ENCODE measurements at regions not wholly inside any gene's neighbourhood (a gene's known extent, or its start where the extent isn't known, plus 50 kb on each side); places are given as distances from the start of the nearest gene placed in this dataset.
"Not testable (repeated sequence)": the region's sequence is repeated elsewhere in the genome, so short reads cannot be mapped to it uniquely, and the experiment has no call there.

DNA sequence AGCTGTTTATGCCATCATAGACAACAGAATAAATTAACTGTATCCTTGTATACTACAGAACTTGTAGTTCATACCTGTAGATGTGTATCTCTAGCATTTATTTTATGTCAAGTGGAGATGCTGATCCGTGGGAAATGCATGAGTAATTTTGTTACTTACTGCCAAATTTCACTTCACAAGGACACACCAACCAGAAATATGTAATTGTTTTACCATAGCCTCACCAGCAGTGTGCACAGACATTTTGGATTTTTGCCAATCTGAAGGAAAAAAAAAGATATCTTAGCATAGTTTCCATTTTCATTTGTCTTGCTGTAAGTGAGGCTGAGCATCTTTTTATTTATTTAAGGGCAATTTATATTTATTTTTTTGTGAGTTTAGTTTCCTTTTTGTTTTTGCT lies 265.1 kb upstream of the OSR1 start:
- Histone ChIP-seq H3K9me3 (peaks cover 0 to 37% (median 15%) of the 10 kb centered on the region in 11 donors), H3K27ac (peak overlapping the region in 1 of 10 donors; percentile 14), H3K4me3 (no peak overlapping the region), H3K36me3 (no peaks in the 10 kb centered on the region), H3K4me1 (peaks cover 0 to 4% (median 0%) of the 10 kb centered on the region in 9 donors), H3K27me3 (no peaks in the 10 kb centered on the region)
- ATAC-seq = peak in 2 of 8 donors; percentile 50 to 79
- 27 to 32% methylated on average over 1 of the region's 1 CpG for WGBS, 2 donors
- no peak for DNase-seq
- intact Hi-C loops (cut with DNase I) = no loop called here
- TF ChIP-seq, protein P1, sequence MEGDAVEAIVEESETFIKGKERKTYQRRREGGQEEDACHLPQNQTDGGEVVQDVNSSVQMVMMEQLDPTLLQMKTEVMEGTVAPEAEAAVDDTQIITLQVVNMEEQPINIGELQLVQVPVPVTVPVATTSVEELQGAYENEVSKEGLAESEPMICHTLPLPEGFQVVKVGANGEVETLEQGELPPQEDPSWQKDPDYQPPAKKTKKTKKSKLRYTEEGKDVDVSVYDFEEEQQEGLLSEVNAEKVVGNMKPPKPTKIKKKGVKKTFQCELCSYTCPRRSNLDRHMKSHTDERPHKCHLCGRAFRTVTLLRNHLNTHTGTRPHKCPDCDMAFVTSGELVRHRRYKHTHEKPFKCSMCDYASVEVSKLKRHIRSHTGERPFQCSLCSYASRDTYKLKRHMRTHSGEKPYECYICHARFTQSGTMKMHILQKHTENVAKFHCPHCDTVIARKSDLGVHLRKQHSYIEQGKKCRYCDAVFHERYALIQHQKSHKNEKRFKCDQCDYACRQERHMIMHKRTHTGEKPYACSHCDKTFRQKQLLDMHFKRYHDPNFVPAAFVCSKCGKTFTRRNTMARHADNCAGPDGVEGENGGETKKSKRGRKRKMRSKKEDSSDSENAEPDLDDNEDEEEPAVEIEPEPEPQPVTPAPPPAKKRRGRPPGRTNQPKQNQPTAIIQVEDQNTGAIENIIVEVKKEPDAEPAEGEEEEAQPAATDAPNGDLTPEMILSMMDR (IDR thresholded peaks at IDR 0.05) = no peak

- peaks cover 0 to 51% (median 20%) of the 10 kb centered on the region in 11 donors for H3K9me3 ChIP-seq
- no peaks in the 10 kb centered on the region for H3K27me3 ChIP-seq
- no peak overlapping the region for H3K4me3 ChIP-seq
- no peak for ATAC-seq
- TF ChIP-seq, protein P1 (IDR thresholded peaks at IDR 0.05) = no peak
- intact Hi-C loops (cut with DNase I) = no loop called here
- DNase-seq = no peak
- no peaks in the 10 kb centered on the region for H3K4me1 ChIP-seq
- H3K36me3 ChIP-seq = no peaks in the 10 kb centered on the region
- no peak overlapping the region for H3K27ac ChIP-seq
- WGBS, 2 donors = 90 to 96% methylated on average over 1 of the region's 1 CpG
Observed at GRCh38 chr2:19617257-19617848, 258.9 kb upstream of the OSR1 start.

DNA sequence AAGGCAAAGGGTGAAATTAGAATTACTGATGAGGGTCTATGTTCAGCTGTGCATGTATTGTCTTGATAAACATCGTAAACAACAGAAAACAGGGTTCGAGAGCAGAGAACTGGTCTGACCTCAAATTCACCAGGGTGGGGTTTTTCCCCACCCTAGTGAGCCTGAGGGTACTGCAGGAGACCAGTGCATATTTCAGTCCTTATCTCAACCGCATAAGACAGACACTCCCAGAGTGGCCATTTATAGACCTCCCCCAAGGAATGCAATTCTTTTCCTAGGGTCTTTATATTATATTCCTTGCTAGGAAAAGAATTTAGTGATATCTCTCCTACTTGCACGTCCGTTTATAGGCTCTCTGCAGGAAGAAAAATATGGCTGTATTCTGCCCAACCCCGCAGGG lies 257.0 kb upstream of the OSR1 start:
- ATAC-seq = not testable (repeated sequence)
- WGBS, 2 donors = 81 to 90% methylated on average over 6 of the region's 6 CpGs

GRCh38 chr2:19614066-19614465 lies 255.6 kb upstream of the OSR1 start:
- WGBS, 2 donors = 44 to 50% methylated on average over 2 of the region's 2 CpGs
- no peaks in the 10 kb centered on the region for H3K4me1 ChIP-seq
- H3K27me3 ChIP-seq = no peaks in the 10 kb centered on the region
- TF ChIP-seq, protein P1 (IDR thresholded peaks at IDR 0.05) = no peak
- intact Hi-C loops (cut with DNase I) = no loop called here
- DNase-seq = no peak
- peaks cover 0 to 49% (median 20%) of the 10 kb centered on the region in 11 donors for H3K9me3 ChIP-seq
- H3K4me3 ChIP-seq = no peak overlapping the region
- H3K27ac ChIP-seq = no peak overlapping the region
- ATAC-seq = no peak
- H3K36me3 ChIP-seq = no peaks in the 10 kb centered on the region

More for the DNA sequence above, 257.0 kb upstream of the OSR1 start:
- H3K27ac ChIP-seq; H3K27me3 ChIP-seq; intact Hi-C loops (cut with DNase I); DNase-seq; H3K36me3 ChIP-seq; H3K4me1 ChIP-seq; H3K4me3 ChIP-seq: not testable (repeated sequence)
- peaks cover 0 to 51% (median 20%) of the 10 kb centered on the region in 11 donors for H3K9me3 ChIP-seq
